HL-60 (cell line): ENCODE measurements at regions not wholly inside any gene's neighbourhood (a gene's known extent, or its start where the extent isn't known, plus 50 kb on each side); places are given as distances from the start of the nearest gene placed in this dataset.

Experiments used
- GABPA ChIP-seq: IDR thresholded peaks from 2 replicates; pipeline ENCODE4 v1.6.1; 2012; ENCODE audit warnings: low read depth
- POLR2AphosphoS5 ChIP-seq: IDR thresholded peaks from 2 replicates; pipeline ENCODE4 v1.6.1; 2012; ENCODE audit warnings: low read depth
- TF ChIP-seq, protein P1 (sequence below): IDR thresholded peaks from one replicate; pipeline ENCODE4 v1.5.1; 2011; ENCODE audit warnings: low read length, control low read depth, inconsistent platforms; ENCODE audit not compliant: insufficient read depth

DNA sequence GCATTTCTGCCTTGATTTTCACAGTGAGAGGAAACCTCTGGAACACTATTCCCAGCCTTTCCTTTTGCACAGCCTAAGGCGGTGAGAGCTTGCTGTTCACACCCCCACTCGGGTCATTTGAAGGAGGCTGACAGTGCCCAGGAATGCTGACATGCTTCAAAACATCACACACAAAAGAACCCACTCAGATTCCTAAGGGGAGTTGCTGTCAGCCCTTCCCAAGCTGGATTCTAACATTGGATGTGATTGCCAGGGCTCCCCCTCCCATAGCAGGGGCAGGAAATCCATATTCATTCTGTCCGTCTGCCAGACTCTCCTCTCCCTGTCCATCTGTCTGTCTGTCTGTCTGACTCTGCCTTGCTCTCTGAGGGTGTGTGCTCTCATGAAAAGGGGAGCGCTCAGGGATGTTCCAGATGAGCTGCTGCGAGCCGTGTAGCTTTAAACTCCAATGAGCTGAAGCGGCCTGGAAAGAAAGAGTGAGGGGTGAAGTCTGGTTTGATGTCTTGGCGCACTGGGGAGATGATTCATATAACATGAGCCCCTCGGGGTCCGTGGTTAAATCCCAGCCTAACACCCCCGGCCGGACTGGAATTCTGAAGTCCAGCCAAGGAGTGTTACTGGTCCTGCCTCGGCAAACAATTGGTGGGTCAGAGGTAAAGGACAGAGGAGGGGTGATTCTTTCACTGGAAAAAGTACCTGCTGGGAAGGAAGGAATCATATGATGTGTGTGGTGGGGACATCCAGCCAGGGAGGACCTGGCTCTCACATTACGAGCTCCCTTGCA is 517.0 kb downstream of the CCDC171 start:
- TF ChIP-seq, protein P1, sequence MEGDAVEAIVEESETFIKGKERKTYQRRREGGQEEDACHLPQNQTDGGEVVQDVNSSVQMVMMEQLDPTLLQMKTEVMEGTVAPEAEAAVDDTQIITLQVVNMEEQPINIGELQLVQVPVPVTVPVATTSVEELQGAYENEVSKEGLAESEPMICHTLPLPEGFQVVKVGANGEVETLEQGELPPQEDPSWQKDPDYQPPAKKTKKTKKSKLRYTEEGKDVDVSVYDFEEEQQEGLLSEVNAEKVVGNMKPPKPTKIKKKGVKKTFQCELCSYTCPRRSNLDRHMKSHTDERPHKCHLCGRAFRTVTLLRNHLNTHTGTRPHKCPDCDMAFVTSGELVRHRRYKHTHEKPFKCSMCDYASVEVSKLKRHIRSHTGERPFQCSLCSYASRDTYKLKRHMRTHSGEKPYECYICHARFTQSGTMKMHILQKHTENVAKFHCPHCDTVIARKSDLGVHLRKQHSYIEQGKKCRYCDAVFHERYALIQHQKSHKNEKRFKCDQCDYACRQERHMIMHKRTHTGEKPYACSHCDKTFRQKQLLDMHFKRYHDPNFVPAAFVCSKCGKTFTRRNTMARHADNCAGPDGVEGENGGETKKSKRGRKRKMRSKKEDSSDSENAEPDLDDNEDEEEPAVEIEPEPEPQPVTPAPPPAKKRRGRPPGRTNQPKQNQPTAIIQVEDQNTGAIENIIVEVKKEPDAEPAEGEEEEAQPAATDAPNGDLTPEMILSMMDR: no peak
- TF ChIP-seq POLR2AphosphoS5 (no peak), GABPA (no peak)
